ENCODE measurements at regions not wholly inside any gene's neighbourhood (a gene's known extent, or its start where the extent isn't known, plus 50 kb on each side); places are given as distances from the start of the nearest gene placed in this dataset.

- ATAC-seq (ENCODE audit: low read depth) = no peak
- CTCF ChIA-PET = interaction anchor here (0.7 to 1.2 kb wide), 2 partner anchors 10 to 165 kb away, joined by 3 to 8 read pairs; no protein-coding TSS in a partner anchor
Measured at GRCh38 chr4:124948976-124949597, 236.6 kb upstream of the ANKRD50 start.

More at GRCh38 chr4:124948976-124949597, 236.6 kb upstream of the ANKRD50 start:
- Histone ChIP-seq H3K79me1 (ENCODE audit: low read depth in 1 of 2, low read length in 2 of 2) (no peaks in the 10 kb centered on the region), H3K56ac (ENCODE audit: extremely low read depth, insufficient read depth, low read length) (no peak overlapping the region), H3K4me3 (ENCODE audit: insufficient read depth, low read depth, low read length) (no peak overlapping the region), H3K9ac (ENCODE audit: low read depth, low read length) (no peak overlapping the region), H3K23ac (ENCODE audit: low read depth, low read length) (no peak overlapping the region), H3K4me2 (ENCODE audit: low read depth, low read length) (no peak overlapping the region), H2AK9ac (replicated peaks; ENCODE audit: low read depth, low read length, poor library complexity) (no peak overlapping the region), H2BK15ac (ENCODE audit: low read depth, low read length) (peak overlapping the region; percentile 48; the same call in 1 of the 3 replicates), H3K36me3 (ENCODE audit: control insufficient read depth, insufficient read depth, low read length) (no peaks in the 10 kb centered on the region), H4K91ac (ENCODE audit: insufficient read depth, low read depth, low read length) (peak overlapping the region; percentile 48; the same call in 1 of the 2 replicates), H2BK20ac (ENCODE audit: low read depth, low read length) (peak overlapping the region; percentile 36), H2AK5ac (ENCODE audit: low read depth, low read length) (peak overlapping the region; percentile 46; the same call in 1 of the 2 replicates), H3K27ac (ENCODE audit: insufficient read depth, low read length) (no peak overlapping the region), H4K5ac (ENCODE audit: low read depth, low read length) (no peak overlapping the region), H4K8ac (ENCODE audit: low read depth in 2 of 2, low read length in 2 of 2) (0 out of 4 replicates have a peak overlapping the region, but pooled peaks of 1 of the 2 experiments have one; percentile 24), H4K20me1 (ENCODE audit: insufficient read depth, low read length) (no peaks in the 10 kb centered on the region), H3K4me1 (ENCODE audit: control insufficient read depth, insufficient read depth, low read length) (peaks cover 10% of the 10 kb centered on the region), H3K27me3 (ENCODE audit: control insufficient read depth, insufficient read depth, low read length) (no peaks in the 10 kb centered on the region), H2BK120ac (ENCODE audit: low read depth, low read length) (0 out of 2 replicates have a peak overlapping the region, but pooled peaks have one; percentile 68), H3K9me3 (ENCODE audit: control insufficient read depth, insufficient read depth, low read length) (no peaks in the 10 kb centered on the region), H2BK5ac (ENCODE audit: low read depth, low read length, poor library complexity, severe bottlenecking) (peak overlapping the region; percentile 31), H3K18ac (ENCODE audit: low read depth, low read length) (no peak overlapping the region), H3K4ac (ENCODE audit: low read depth, low read length) (peak overlapping the region; percentile 28; the same call in 1 of the 2 replicates), H2AFZ (replicated peaks; ENCODE audit: low read length, poor library complexity) (peak overlapping the region; percentile 67), H3K9me1 (ENCODE audit: insufficient read depth, low read length) (peaks cover 9% of the 10 kb centered on the region), H3K14ac (replicated peaks; ENCODE audit: low read depth, low read length) (peak overlapping the region; percentile 54)
- dilution Hi-C loops (cut with HindIII; ENCODE audit: low sequenced_read_pairs, unreplicated experiment) (no loop called here), intact Hi-C loops (cut with micrococcal nuclease) (no loop called here), in situ Hi-C loops (cut with MboI; ENCODE audit: low sequenced_read_pairs) (no loop called here)
- no CpG with 5 or more reads among the region's 1 CpG for WGBS, 2 experiments (ENCODE audit: extremely low coverage in 2 of 2, insufficient read length in 1 of 2)
- no peak for TF ChIP-seq MXI1 (IDR thresholded peaks at IDR 0.05; ENCODE audit: borderline replicate concordance, low read depth, low read length)
- no peak for TF ChIP-seq RFX5 (IDR thresholded peaks at IDR 0.05; ENCODE audit: low read depth, low read length)
- TF ChIP-seq USF2 (IDR thresholded peaks at IDR 0.05; ENCODE audit: low read depth, low read length) = no peak
- TF ChIP-seq MAFK (IDR thresholded peaks at IDR 0.05; ENCODE audit: low read depth, low read length) = no peak
- TF ChIP-seq RAD21 (IDR thresholded peaks at IDR 0.05; ENCODE audit: low read length) = no peak
- TF ChIP-seq ELK1 (IDR thresholded peaks at IDR 0.05; ENCODE audit: borderline replicate concordance, low read depth, low read length) = no peak
- no peak for TF ChIP-seq POLR2A (IDR thresholded peaks at IDR 0.05; ENCODE audit: low read depth, low read length)
- no peak for TF ChIP-seq CEBPB (IDR thresholded peaks at IDR 0.05; ENCODE audit: low read depth, low read length)
- no peak for TF ChIP-seq NFE2L2 (IDR thresholded peaks at IDR 0.05; ENCODE audit: low read depth, low read length)
- TF ChIP-seq CHD1 (IDR thresholded peaks at IDR 0.05; ENCODE audit: low read depth, low read length) = no peak
- TF ChIP-seq SMC3 (IDR thresholded peaks at IDR 0.05; ENCODE audit: low read depth, low read length) = no peak
- no peak for TF ChIP-seq CTCF (conservative IDR thresholded peaks at IDR 0.05; ENCODE audit: low read depth, low read length)
- DNase-seq = peak; percentile 65
- no TSS peak for BruUV-seq (replicated peaks)
- POLR2A ChIA-PET (ENCODE audit: unreplicated experiment) = no interaction called here

Data from IMR-90 (cell line).